Heart left ventricle (tissue), 16 donors: ENCODE measurements at regions not wholly inside any gene's neighbourhood (a gene's known extent, or its start where the extent isn't known, plus 50 kb on each side); places are given as distances from the start of the nearest gene placed in this dataset.

Source experiments
- ATAC-seq, 4 donors: fragments of 200-7000 bp; cut with Tn5 transposase; one replicate each; pipeline ENCODE4 v1.9.1; 2020 to 2022; ENCODE audit warnings: moderate library complexity in 4 of 4, mild to moderate bottlenecking in 3 of 4, moderate number of reproducible peaks in 1 of 4
- DNase-seq, 5 donors: peaks; one replicate each; pipeline ENCODE4 v3.0.0-alpha.2; 2020
- H3K27ac ChIP-seq, 12 donors: fragments of 200-600 bp; sonication (generic) in 4 of 12; one replicate each; pipeline versions ENCODE4 v1.5.0 to v1.8.0; 2016 to 2022; ENCODE audit warnings: mild to moderate bottlenecking in 2 of 12
- H3K27me3 ChIP-seq, 9 donors: fragments of 200-600 bp; sonication (generic) in 2 of 9; one replicate each; pipeline versions ENCODE4 v1.5.1 to v1.8.0; 2016 to 2022; ENCODE audit warnings: mild to moderate bottlenecking in 3 of 9
- H3K36me3 ChIP-seq, 9 donors: fragments of 200-600 bp; sonication (generic) in 2 of 9; one replicate each; pipeline versions ENCODE4 v1.5.0 to v1.8.0; 2018 to 2022; ENCODE audit warnings: mild to moderate bottlenecking in 2 of 9
- H3K4me1 ChIP-seq, 12 donors: fragments of 200-600 bp; sonication (generic) in 4 of 12; one replicate each; pipeline versions ENCODE4 v1.5.0 to v1.8.0; 2016 to 2022; ENCODE audit warnings: mild to moderate bottlenecking in 3 of 12
- H3K4me3 ChIP-seq, 12 donors: fragments of 200-600 bp; sonication (generic) in 4 of 12; one replicate each; pipeline versions ENCODE4 v1.5.0 to v1.8.0; 2017 to 2022; ENCODE audit warnings: mild to moderate bottlenecking in 9 of 12, moderate library complexity in 4 of 12
- H3K9me3 ChIP-seq, 12 donors: fragments of 200-600 bp; sonication (generic) in 4 of 12; one replicate each; pipeline versions ENCODE4 v1.5.0 to v1.8.0; 2016 to 2022; ENCODE audit warnings: mild to moderate bottlenecking in 1 of 12
- CTCF ChIP-seq, 12 donors: fragments of 200-600 bp; sonication (generic) in 4 of 12; IDR thresholded peaks; one replicate each; pipeline versions ENCODE4 v1.5.0 to v1.8.0; 2018 to 2022; ENCODE audit warnings: antibody characterized with exemption in 12 of 12, mild to moderate bottlenecking in 5 of 12
- POLR2A ChIP-seq, 2 donors: fragments of 450-650 bp; IDR thresholded peaks; one replicate each; pipeline ENCODE4 v1.6.1; 2017; ENCODE audit warnings: antibody characterized with exemption in 2 of 2, mild to moderate bottlenecking in 2 of 2, moderate library complexity in 2 of 2
- WGBS, 4 donors: extraction: QIAGEN DNeasy Blood & Tissue Kit in 2 of 4; methylation state at CpG; one replicate each; pipeline versions ENCODE4 v1.1.5 to v1.1.7; 2013 to 2018; 5-methylcytosine and 5-hydroxymethylcytosine counted together
- intact Hi-C, 10 donors: fragments of 100-400 bp; cut with DNase I; formaldehyde crosslinking; loops; one replicate each; pipeline versions ENCODE4 v1.11.1 to v1.14.2; 2022
- donor health status: ischemic (EF 13 %, LVEDD 7.1; RV severe dilation, severe dysfunction).
- donor health status: healthy with polysubstance abuse.
- donor health status: DM: no; HTN: yes; CAD: no.
- donor health status: DM: no; HTN: no; CAD: no.
- donor health status: ischemic (EF 25% LVEDD 6.9; RV normal size, moderate dysfunction).
- donor health status: ischemic (EF 25% LVEDD 5.7; RV mildly dilated, moderate dysfunction).
- donor health status: healthy.
- donor health status: DM: yes; HTN: yes; CAD: no.
- donor health status: ischemic (EF 35%, LVEDD 5.7; RV mildly dilated, moderate dysfunction).
- donor health status: nonischemic (EF 11% LVEDD 7.7; RV severe dilation, severe dysfunction).
- donor health status: DM: yes; HTN: yes; CAD: no.
- donor health status: PGD.
- donor health status: ischemic (EF 29% LVEDD 5.4; RV normal size, mild dysfunction).
- donor health status: nonischemic (EF 23%, LVEDD 6.1; RV moderate dilation, normal function).

GRCh38 chr18:73733376-73733775 is 414.3 kb downstream of the FBXO15 start:
- H3K9me3 ChIP-seq = peaks cover 0 to 13% (median 0%) of the 10 kb centered on the region in 12 donors
- H3K4me1 ChIP-seq = no peaks in the 10 kb centered on the region
- H3K27me3 ChIP-seq = no peaks in the 10 kb centered on the region
- 87 to 94% (median 92%) methylated on average over 4 of the region's 4 CpGs for WGBS, 4 donors
- ATAC-seq (no peak), DNase-seq (no peak)
- H3K36me3 ChIP-seq = no peaks in the 10 kb centered on the region
- intact Hi-C loops = no loop called here
- no peak overlapping the region for H3K27ac ChIP-seq
- TF ChIP-seq CTCF (IDR thresholded peaks at IDR 0.05) (no peak), POLR2A (IDR thresholded peaks at IDR 0.05) (no peak)
- no peak overlapping the region for H3K4me3 ChIP-seq

- 41 to 78% (median 54%) methylated on average over 2 of the region's 2 CpGs for WGBS, 4 donors
- no peaks in the 10 kb centered on the region for H3K4me1 ChIP-seq
- intact Hi-C loops = no loop called here
Measured at GRCh38 chr18:73728657-73729056, 419.0 kb downstream of the FBXO15 start.

GRCh38 chr18:73724958-73725357 is 422.7 kb downstream of the FBXO15 start:
- Histone ChIP-seq H3K9me3 (peaks cover 0 to 2% (median 0%) of the 10 kb centered on the region in 12 donors), H3K36me3 (no peaks in the 10 kb centered on the region), H3K27me3 (no peaks in the 10 kb centered on the region), H3K4me3 (no peak overlapping the region), H3K4me1 (no peaks in the 10 kb centered on the region), H3K27ac (no peak overlapping the region)
- no peak for TF ChIP-seq POLR2A (IDR thresholded peaks at IDR 0.05)
- no peak for TF ChIP-seq CTCF (IDR thresholded peaks at IDR 0.05)
- intact Hi-C loops = no loop called here
- DNase-seq (no peak), ATAC-seq (no peak)

More at GRCh38 chr18:73728657-73729056, 419.0 kb downstream of the FBXO15 start:
- Histone ChIP-seq H3K9me3 (peaks cover 0 to 13% (median 0%) of the 10 kb centered on the region in 12 donors), H3K36me3 (no peaks in the 10 kb centered on the region), H3K27me3 (no peaks in the 10 kb centered on the region), H3K27ac (no peak overlapping the region), H3K4me3 (no peak overlapping the region)
- ATAC-seq = no peak
- TF ChIP-seq CTCF (IDR thresholded peaks at IDR 0.05) (no peak), POLR2A (IDR thresholded peaks at IDR 0.05) (no peak)
- no peak for DNase-seq

GRCh38 chr18:73719611-73720010 is 428.0 kb downstream of the FBXO15 start:
- no peak for DNase-seq
- no peak for ATAC-seq
- H3K9me3 ChIP-seq = peaks cover 0 to 3% (median 0%) of the 10 kb centered on the region in 12 donors
- H3K4me3 ChIP-seq = no peak overlapping the region
- intact Hi-C loops = no loop called here
- no peaks in the 10 kb centered on the region for H3K27me3 ChIP-seq
- no peak overlapping the region for H3K27ac ChIP-seq
- WGBS, 4 donors = 79 to 86% (median 82%) methylated on average over 2 of the region's 2 CpGs
- no peaks in the 10 kb centered on the region for H3K36me3 ChIP-seq
- peaks cover 0 to 5% (median 0%) of the 10 kb centered on the region in 12 donors for H3K4me1 ChIP-seq
- TF ChIP-seq CTCF (IDR thresholded peaks at IDR 0.05) = no peak
- no peak for TF ChIP-seq POLR2A (IDR thresholded peaks at IDR 0.05)
